HG03571 (cell line): ENCODE measurements at regions not wholly inside any gene's neighbourhood (a gene's known extent, or its start where the extent isn't known, plus 50 kb on each side); places are given as distances from the start of the nearest gene placed in this dataset.

Source experiments
- ATAC-seq: cut with Tn5 transposase; IDR thresholded peaks from one replicate; pipeline ENCODE4 v1.9.1; 2021; ENCODE audit not compliant: unreplicated experiment

DNA sequence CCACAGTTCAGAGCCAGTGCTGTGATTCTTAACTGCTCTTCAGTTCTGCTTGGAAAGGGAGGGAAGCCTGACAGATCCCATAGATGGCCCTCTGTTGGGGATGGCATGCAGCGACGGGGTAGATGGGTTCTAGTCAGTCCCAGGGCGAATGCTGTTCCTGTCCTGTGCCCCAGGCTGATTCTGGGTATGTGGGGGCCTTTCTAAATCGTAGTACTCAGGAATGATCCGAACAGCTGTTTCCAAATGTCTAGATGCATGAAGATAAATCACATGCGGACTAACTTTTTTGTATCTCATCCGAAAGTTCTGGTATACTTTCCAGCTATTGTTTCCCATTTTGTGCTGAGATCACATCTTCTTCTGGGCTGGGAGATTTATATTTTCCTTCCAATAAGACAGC, 186.0 kb upstream of the MKI67 start:
- ATAC-seq = no peak

DNA sequence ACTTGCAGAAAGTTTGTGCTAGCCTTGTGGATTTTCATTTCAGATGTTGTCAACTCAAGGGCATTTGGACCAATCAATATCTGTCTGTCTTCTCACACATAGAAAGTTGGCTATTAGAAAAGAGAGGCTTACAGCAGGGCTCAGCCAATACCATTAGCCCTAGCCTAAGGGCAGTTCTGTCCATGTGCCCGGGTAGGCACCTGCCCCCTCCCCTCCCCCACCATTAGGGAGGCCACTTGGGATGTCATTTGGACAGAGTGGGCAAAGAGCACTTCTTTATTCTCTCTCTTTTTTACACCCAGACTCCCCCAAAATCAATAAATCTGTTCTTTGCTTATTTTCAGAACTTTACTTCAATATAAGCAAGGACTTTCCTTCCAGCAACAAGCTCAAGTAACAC, 188.5 kb upstream of the MKI67 start:
- no peak for ATAC-seq

DNA sequence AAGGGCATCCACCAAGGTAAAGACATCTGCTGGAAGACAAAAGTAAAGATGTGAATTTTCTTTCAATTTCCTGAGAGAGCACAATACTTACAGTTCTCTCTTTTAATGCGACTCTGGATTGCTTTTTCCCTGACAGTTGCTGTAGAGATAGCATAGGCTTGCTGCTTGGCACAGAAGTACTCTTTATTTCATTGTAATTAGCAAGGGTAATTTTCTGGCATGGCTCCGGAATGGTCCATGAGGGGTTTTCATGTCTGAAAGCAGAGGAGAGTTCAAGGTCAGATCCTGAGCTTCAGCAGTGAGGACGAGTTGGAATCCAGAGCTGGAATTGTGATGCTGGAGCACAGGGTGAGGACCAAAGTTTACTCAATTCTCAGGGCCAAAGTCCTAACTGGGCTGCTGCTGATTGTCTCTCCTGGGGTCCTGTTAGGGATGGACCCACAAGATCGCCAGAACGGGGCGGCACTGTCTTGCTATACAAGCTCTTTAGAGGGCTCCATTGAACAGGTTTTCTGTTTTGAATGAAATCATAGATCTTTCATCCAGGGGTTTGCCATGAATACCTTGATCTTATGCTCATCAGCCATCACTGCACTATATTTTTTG, 190.0 kb upstream of the MKI67 start:
- no peak for ATAC-seq

DNA sequence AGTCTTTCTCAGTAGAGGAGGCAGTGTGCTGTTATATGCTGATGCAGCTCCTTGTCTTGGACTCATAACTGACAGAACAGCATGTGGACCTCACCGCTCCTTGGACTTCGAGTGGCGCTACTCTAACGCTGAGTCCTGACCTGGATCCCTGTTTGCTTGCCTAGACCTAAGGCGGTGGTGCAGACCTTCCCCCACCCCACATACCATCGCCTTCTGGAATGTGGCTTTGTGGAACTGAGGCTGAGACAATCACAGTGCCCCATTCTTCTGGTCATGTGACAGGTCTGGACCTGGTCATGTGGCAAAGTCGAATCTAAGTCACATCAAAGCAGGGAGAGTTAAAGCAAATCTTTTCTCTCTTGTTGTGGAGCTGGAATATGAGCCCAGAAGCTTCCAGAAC, 190.7 kb upstream of the MKI67 start:
- ATAC-seq = no peak

DNA sequence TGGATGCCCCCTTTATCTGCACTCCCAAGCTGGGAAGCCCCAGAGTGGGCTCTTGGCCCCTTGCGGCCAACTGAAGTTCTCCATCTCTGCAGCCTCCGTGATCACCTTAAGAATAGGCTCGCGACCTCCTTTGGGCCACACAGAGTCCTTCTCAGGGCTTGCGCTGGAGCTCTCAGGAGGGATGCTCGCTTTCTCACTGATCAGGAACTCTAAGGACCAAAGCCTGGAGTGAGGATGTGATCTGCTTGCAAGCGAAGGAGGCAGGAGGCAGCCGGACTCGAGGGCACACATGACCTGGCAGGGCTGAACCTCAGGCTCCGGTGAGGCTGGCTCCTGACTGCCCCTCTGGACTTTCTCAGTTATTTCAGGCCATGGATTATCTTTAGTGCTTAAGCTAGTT, 192.1 kb upstream of the MKI67 start:
- ATAC-seq = no peak

DNA sequence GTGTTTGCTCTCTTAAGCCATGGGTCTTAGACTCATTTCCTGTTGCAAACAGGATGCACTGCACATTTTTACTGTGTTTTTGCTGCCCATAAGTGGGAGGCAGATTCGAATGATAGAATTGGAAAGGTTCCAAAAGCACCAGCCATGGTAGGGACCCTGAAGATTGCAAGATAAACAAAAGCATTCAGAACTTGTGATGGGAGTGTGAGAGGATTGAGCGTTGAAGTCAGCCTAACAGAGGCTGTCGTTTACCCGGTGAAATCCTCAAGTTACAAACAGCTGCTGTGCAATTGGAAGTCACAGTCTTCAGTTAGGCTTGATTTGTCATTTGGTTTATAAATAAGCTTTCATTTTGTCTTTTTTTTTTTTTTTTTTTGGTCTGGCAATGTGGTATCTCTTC, 192.7 kb upstream of the MKI67 start:
- ATAC-seq = no peak

DNA sequence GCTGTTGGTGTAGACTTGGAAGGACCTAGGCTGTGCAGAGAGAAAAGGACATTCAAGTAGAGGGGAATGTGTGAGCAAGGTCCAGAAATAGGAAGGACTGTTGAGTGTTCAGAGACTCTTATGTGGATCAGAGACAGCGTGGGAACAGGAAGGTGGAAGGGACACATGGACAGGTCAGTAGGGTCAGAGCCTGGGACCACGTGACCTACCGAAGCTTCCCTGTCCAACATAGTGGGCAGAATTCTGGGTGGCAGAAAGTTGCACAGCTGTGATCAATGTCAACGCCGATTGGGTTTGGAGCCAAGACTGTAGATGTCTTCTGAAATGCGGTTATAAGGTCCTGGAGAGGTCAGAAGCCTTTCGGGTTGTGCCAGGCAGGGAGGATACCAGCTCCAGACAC, 195.9 kb upstream of the MKI67 start:
- ATAC-seq = no peak

DNA sequence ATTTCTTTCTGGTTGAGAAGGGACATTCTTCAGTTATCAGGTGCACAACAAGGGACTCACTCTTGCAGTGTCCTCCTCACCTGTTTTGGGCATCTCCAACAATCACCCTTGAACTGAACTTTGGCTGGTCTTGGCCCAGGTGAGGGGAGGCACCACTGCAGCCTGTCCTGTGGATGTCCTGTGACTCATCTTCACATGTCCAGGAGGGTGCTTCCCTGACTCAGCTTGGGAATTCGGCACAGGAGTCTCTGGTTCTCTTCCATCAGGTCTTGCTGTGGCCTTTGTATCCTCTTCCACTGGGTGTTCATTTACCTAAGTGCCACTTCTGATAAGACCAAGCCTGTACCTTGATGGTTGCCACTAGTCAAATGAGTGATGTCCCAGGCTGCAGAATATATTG, 196.7 kb upstream of the MKI67 start:
- no peak for ATAC-seq

DNA sequence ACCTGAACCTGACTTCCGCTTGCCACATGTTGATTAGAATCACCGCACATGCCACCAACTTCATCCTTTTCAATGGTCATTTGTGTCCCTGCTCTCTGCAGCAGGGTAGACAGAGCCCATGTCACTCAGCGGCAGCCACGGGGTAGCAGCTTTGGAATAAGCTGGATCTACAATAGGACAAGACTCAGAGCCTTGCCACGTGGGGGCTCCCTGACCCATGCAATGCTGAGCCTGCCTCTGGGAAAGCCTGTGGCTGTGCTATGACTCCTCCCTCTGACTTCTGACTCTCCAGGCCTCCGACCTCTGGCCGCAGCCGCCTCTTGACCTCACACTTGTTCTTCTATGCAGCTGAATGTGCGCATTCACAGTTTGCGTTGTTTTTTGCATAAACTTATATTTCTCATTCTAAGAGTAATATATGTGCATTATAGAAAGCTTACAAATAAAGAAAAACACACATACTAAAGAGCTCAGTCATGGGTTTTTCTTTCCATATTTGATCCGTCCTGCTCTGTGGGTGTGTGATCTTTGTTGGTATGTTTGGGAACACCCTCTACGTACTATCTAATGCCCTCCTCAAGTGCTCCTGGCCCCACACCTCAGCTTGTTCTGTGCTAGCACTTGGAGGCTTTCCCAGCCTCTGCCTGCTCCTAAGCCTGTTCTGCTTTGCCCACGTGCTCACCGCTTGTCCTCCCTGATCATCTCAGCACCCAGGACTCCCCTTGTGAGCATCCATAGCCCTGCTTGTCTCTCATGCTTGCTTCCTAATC, 198.0 kb upstream of the MKI67 start:
- no peak for ATAC-seq

DNA sequence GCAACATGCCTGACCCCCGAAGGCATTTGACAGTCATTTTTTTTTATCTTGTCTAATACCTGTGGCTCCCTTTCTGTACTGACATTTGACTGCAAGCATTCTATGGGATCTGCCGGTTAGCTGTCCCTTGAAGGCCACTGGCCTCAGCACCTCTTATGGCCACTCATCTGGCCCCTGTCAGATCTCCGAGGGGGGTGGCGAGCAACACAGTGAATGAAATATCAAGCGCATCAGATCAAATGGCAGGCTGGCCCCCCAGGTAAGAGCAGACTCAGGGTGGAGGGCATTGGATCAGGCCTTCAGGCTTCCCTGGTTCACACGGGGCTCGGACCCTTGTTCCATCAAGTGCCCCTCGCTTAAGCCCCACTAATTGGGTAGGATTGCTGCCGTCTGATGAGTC, 199.6 kb upstream of the MKI67 start:
- ATAC-seq = no peak

DNA sequence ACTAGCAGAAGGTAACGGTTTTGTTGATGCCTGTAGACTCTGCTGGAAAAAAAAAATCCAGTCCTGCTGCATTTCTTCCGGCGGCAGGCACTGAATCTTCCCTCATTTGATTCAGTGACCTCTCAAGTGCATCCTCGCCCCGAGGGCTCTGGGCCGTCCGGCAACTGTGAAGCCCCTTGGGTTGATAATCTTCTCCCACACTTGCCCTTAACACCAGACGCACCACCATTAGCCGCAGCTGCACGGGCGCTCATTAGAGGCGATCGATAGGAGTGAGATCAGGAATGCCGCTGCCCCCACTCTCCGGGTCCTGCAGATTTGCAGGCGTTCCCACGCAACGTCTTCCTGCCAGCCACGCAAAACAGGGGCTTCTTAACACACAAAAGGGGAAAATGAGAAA, 200.0 kb upstream of the MKI67 start:
- no peak for ATAC-seq

DNA sequence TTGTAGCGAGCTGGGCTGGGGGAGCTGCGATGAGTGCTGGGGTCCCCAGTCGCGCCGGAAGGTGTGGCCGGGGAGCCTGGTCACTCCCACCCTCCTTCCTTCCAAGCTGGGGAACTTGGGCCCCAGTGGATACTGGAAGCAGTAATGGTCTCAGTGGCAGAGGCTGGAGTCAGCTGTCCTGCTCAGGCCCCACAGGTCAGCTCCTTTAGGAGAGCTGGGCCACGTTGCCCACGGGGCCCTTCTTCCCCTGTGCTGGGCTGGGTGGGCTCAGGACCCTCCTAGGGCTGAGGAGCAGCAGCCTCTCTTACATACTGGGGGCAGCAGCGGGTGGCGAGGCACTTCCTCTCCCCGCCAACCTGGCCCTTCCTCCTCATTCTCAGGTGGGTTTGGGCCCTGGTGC, 200.6 kb upstream of the MKI67 start:
- no peak for ATAC-seq

DNA sequence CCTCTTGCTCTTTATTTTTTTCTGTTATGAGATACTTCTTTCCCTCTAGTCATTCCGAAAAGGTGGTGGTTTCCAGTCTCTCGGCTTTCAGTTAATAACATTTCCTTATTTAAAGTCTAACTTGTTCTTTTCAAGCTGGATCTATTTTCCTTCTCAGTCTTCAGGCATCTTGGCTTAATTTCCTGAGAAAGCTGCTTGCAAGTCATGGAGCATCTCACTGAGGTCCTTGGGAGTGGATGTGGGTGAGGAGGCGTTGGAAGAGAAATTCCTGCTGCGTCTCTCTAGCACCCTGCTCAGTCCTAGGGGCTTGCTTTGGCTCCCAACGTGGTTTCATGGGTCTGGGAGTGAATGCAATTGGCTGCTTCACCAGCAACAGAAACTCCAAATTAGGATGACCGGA, 210.2 kb upstream of the MKI67 start:
- no peak for ATAC-seq

DNA sequence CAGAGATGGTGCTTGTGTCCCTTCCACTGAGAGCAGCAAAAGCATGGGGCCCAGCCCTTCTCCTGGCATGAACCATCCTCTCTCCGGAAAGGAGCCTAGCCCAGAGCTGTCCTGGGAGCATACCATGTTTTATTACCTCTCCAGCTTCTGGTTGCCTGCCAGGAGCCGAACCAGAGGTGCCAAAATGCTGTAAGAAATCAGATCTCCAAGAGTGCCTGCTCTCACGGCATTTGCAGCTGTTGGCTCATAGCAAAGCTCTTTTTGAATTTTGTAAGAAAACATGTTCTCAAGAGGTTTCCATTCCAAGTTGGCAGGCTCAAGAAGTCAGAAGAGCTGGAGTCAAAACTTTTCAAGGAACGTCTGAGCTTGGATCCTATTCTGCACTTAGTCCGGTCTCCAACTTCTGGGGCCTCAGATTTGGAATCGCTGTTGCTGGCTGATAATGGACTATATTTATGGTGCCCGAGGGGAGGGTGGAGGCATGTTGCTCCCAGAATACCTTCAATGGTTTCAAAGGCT, 211.7 kb upstream of the MKI67 start:
- ATAC-seq = no peak

DNA sequence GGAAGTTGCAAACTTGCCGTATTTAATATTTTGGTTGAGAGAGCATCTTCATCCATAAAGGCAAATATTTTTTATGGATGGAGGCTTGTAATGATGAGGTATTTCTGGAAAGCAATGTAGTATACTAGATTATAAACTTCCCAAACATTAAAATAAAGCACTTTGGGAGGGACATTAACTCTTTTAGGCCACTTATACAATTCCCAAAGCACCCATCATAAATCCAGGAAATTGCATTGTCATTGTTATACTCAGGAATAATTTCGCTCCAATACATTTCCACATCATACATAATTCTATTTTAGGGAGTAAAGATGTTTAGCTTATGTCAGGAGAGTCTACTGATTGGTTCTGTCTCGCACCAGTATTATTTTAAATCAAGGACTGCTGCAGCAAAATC, 212.7 kb upstream of the MKI67 start:
- no peak for ATAC-seq

DNA sequence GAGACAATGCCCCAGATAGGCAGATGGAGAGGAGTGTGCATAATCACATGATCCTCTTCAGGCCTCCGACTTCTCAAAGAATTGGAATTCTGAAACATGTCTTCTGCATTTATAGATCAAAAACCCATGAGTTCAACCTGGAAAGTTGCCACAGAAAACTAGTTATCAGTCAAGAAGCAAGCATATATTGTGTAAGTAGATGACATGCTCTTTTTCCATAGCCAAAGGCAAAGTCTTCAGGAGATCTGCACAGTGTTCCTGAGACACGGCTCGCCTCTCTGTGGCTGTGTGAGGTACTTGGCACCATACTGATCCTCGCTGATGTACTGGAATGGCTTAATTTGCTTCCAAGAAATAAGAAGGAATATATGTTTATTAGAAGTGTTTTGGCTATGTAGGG, 213.5 kb upstream of the MKI67 start:
- ATAC-seq = no peak

DNA sequence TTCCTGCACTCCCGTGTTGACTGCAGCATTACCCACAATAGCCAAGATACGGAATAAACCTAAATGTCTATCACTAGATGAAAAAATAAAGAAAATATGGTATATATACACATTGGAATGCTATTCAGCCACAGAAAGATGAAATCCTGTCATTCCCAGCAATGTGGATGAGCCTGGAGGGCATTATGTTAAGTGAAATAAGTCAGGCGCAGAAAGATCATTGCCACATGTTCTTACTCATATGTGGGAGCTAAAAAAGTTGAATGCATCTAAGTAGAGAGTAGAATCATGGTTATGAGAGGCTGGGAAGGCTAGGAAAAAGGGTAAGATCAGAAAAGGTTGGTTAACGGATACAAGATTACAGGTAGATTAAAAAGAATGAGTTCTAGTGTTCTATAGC, 219.1 kb upstream of the MKI67 start:
- ATAC-seq = no peak

DNA sequence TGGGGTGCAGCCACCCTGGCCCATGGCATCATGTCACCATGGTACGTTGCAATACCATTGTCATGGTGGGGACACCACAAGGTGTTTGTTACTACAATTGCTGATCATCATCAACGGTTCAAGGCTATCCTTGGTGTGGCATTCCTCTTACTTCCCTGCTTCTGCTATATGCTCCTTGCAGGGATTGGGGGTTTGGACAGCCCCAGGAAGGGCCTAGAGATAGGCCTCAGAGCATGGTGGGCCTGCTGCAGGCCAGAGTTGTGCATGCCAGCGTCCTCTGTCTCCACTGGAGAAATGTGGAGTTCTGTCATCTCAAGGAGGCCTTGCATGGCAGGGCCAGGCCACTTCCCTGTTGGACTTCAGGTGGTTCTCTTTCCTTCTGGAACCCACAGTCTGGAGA, 234.6 kb upstream of the MKI67 start:
- no peak for ATAC-seq

DNA sequence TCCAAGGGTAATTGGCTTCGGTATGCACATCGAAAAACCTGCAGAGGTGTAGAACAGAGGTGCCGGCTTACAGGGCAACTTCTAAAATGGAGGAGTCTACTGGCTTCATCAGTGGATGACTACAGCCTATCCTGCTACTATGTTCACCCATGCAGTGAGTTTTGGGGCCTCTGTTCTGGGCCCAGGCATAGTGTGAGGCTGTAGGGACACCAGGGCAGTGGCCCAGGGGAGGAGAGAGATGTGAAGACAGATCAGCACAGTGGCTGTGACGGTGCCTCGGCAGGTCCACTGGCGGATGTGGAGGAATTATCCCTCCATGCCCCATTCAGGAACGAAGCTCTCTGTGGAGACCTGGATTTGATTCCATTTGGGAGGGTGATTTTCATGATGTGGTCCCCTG, 235.3 kb upstream of the MKI67 start:
- ATAC-seq = no peak

DNA sequence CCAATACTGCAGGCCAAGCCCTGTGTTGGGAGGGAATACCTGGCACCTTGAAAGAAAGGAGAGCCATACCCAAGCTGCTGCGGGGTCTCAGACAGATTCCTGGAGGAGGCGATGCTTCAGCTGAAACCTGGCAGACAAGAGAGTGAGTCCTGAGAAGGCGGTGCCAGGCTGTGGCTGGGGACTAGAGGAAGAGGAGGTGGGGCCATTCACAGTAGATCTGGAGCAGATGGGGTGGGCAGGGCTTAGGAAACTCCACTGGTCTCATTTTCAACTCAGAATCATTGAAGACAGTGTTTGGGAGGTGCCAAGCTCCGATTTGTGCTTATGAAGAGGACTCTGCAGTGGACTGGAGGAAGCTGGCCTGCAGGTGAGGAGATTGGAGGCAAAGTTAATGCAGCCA, 236.3 kb upstream of the MKI67 start:
- ATAC-seq = no peak

DNA sequence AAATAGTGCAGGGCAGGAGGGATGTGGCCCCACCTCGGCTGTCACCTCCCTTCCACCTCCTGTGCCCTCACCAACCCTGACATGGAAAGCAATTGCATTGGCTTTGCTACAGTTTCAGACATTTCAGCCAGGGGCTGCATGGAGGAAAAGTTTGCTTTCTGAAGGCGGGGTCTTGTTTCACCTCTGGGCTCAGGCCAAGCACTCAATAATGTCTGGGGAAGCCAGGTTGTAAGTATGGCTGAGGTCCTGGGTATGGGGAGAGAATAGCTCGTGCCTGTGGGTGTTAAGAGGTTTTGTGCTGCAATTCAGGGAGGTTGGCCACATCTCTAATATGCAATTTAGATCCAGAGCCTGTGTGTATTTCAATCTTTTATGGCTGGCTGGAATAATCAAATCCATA, 238.4 kb upstream of the MKI67 start:
- ATAC-seq = no peak

DNA sequence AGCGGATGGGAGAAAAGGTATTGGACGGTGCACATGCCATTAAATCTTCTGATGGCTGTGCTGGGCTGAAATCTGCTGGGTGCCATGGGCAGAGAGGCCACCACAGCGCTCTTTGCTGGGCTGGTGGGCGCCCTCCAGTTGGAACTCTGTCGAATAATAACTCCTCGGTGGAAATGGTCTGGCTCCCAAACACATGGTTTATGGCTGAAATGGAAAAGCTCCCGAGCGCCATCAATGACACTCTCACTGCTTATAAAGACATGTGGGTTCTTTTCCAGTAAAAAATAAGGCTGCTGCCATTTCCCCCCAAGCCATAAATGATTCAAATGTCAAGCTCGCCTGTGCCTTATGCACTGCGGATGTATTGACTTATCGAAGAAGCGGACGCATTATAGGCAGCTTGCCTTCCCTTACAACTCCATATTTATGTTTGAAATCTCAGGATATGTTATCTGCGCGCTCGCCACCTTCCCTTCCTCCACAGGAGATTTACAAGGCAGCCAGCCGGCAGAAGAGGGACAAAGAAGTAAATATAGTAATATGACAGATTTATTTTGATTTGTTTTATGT, 239.0 kb upstream of the MKI67 start:
- no peak for ATAC-seq

DNA sequence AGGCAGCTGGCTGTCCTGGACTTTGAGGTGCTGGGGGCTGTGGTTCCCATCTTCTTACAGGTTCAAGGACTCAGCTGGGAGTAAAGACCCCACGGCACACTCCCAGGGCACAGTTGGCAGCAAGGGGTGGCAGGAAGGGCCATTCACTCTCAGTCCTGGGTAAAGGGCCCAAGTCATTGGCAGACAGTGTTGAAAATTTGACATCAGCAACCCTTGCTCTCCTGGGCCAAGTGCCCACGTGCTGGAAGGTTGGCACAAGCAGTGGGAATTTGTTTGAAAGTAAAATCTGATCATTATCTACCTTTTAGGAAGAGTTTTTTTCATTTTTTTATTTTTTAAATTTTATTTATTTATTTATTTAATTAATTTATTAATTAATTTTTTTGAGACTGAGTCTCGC, 241.6 kb upstream of the MKI67 start:
- ATAC-seq = no peak
